SK-MEL-5 (cell line): ENCODE measurements at regions not wholly inside any gene's neighbourhood (a gene's known extent, or its start where the extent isn't known, plus 50 kb on each side); places are given as distances from the start of the nearest gene placed in this dataset.
"Not testable (repeated sequence)": the region's sequence is repeated elsewhere in the genome, so short reads cannot be mapped to it uniquely, and the experiment has no call there.

Source experiments
- DNase-seq: peaks from one replicate; pipeline ENCODE4 v3.0.0-alpha.2; 2016; ENCODE audit warnings: low read depth, low spot score
- in situ Hi-C: cut with HindIII; loops from 2 replicates; pipeline ENCODE4 v1.10.0; 2016; ENCODE audit warnings: low sequenced_read_pairs, high pct_unique_total_duplicates, low pct_unique_long_range_greater_than_20kb

DNA sequence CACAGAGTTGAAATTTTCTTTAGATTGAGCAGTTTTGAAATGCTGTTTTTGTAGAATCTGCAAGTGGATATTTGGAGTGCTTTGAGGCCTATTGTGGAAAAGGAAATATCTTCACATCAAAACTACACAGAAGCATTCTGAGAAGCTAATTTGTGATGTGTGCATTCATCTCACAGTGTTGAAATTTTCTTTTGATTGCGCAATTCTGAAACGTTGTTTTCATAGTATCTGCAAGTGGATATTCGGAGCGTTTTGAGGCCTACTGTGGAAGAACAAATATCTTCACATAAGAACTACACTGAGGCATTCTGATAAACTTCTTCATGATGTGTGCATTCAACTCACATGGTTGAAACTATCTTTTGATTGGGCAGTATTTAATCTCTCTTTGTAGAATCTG lies 3143.4 kb upstream of the OR11H1 start:
- in situ Hi-C loops: not testable (repeated sequence)

DNA sequence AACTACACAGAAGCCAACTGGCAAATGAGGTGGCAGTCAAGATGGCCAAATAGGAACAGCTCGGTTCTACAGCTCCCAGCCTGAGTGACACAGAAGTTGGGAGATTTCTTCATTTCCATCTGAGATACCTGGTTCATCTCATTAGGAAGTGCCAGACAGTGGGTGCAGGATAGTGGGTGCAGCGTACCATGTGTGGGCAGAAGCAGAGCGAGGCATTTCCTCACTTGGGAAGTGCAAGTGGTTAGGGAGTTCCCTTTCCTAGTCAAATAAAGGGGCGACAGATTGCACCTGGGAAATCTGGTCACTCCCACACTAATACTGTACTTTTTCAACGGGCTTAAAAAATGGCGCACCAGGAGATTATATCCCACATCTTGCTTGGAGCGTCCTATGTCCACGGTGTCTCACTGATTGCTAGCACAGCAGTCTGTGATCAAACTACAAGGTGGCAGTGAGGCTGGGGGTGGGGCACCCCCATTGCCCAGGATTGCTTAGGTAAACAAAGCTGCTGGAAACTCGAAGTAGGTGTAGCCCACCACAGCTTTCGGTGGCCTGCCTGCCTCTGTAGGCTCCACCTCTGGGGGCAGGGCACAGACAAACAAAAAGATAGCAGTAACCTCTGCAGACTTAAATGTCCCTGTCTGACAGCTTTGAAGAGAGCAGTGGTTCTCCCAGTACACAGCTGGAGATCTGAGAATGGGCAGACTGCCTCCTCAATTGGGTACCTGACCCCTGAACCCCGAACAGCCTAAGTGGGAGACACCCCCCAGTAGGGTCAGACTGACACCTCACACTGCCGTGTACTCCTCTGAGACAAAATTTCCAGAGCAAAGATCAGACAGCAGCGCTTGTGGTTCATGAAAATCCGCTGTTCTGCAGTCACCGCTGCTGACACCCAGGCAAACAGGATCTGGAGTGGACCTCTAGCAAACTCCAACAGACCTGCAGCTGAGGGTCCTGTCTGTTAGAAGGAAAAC lies 3138.9 kb upstream of the OR11H1 start:
- in situ Hi-C loops, DNase-seq: not testable (repeated sequence)

More for the DNA sequence above, 3143.4 kb upstream of the OR11H1 start:
- DNase-seq: not testable (repeated sequence)

DNA sequence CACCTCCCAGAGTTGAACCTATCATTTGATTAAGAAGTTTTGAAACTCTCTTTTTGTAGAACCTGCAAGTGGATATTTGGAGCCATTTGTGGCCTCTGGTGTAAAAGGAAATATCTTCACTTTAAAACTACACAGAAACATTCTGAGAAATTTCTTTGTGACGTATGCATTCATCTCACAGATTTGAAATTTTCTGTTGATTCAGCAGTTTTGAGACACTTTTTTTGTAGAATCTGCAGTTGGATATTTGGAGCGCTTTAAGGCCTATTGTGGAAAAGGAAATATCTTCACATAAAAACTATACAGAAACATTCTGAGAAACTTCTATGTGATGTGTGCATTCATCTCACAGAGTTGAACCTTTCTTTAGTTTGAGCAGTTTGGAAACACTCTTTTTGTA lies 3130.7 kb upstream of the OR11H1 start:
- DNase-seq, in situ Hi-C loops: not testable (repeated sequence)

DNA sequence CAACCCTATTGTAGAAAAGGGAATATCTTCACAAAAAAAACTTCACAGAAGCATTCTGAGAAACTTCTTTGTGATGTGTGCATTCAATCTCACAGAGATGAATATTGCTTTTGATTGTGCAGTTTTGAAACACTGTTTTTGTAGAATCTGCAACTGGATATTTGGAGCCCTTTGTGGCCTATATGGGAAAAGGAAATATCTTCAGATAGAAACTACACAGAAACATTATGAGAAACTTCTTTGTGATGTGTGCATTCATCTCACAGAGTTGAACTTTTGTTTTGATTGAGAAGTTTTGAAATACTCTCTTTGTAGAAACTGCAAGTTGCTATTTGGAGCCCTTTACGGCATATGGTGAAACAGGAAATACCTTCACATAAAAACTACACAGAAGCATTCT lies 3126.1 kb upstream of the OR11H1 start:
- in situ Hi-C loops: not testable (repeated sequence)
- DNase-seq: peak; percentile 93

DNA sequence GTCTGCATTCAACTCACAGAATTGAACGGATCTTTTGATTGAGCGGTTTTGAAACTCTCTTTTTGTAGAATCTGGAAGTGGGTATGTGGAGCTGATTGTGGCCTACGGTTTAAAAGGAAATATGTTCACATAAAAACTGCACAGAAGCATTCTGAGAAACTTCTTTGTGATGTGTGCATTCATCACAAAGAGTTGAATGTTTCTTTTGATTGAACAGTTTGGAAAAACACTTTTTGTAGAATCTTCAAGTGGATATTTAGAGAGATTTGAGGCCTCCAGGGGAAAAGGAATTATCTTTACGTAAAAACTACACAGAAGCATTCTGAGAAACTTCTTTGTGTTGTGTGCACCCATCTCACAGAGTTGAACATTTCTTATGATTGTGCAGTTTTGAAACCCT lies 3125.5 kb upstream of the OR11H1 start:
- in situ Hi-C loops: not testable (repeated sequence)
- DNase-seq: peak; percentile 91

DNA sequence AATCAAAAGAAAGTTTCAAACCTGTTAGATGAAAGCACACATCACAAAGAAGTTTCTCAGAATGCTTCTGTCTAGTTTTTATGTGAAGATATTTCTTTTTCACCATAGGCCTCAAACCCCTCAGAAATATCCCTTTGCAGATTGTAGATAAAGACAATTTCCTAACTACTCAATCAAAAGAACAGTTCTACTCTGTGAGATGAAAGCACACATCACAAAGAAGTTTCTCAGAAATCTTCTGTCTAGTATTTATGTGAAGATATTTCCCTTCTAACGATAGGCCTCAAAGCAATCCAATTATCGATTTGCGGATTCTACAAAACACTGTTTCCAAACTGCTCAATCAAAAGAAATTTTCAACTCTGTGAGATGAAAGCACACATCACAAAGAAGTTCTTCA lies 3092.1 kb upstream of the OR11H1 start:
- DNase-seq, in situ Hi-C loops: not testable (repeated sequence)
